DMS 273 treated with DMSO at 0.1 percent for 48 hours (cell line): ENCODE measurements at regions not wholly inside any gene's neighbourhood (a gene's known extent, or its start where the extent isn't known, plus 50 kb on each side); places are given as distances from the start of the nearest gene placed in this dataset.

Source experiments
- DNase-seq: peaks from one replicate; lab custom pipeline; 2025; lab: John Stamatoyannopoulos, UW

- no peak for DNase-seq
Measured at GRCh38 chr11:70703141-70704064, 305.1 kb downstream of the CTTN start.

- DNase-seq: no peak
Measured at GRCh38 chr11:70705097-70705496, 306.8 kb downstream of the CTTN start.

DNA sequence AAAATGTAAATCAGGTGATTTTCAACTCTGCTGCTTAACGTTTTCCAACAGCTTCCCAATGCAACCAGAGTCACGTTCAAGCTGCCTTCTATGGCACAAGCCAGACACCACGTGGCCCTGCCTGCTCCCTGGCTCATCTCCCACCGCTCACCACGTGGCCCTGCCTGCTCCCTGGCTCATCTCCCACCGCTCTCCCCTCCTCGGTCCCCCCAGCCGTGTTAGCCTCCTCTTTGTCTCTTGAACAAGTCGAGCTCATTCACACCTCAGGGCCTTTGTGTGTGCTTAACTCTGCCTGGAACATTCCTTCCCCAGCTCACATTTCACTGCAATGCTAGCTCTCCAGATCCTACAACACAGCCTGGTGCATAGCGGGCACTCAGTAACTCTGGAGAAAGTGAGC is 307.6 kb downstream of the CTTN start:
- no peak for DNase-seq

GRCh38 chr11:70707821-70708220 is 309.5 kb downstream of the CTTN start:
- DNase-seq: no peak

DNA sequence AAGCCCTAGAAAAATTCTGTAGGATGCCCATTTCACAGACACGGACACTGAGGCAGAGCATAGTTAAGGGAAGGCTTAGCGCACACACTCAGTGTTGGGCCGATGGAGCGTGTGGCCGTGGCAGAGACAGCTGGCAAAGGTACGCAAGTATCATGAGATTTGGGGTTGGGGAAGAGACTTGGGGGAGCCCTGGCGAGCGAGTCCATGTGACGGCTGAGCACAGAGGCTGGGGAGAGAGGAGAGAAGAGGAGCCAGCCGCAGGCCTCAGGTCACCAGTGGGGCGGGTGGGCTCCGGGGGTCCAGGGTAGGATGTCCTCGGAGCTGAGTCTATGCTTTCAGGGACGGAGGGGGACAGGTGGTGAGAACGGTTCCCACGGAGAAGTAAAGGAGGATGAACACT is 311.3 kb downstream of the CTTN start:
- no peak for DNase-seq

DNA sequence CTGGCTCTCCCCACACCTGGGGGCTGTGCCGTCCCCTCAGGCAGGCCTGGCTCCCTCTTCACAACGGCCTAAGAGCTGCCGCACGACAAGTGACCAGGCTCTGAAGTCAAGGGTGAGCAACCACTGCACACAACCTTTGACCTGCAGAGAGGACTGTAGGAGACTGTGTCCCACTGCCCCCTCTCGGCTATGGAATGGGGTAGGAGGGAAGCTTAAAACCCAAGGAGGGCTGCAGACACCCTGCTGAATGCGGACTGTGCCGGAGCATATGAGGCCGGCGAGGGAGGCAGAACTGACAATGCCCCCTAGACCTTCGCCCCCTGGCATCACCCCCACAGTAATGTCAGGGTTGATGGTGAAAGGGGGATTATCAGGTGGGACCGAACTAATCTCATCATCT is 311.9 kb downstream of the CTTN start:
- DNase-seq: no peak

DNA sequence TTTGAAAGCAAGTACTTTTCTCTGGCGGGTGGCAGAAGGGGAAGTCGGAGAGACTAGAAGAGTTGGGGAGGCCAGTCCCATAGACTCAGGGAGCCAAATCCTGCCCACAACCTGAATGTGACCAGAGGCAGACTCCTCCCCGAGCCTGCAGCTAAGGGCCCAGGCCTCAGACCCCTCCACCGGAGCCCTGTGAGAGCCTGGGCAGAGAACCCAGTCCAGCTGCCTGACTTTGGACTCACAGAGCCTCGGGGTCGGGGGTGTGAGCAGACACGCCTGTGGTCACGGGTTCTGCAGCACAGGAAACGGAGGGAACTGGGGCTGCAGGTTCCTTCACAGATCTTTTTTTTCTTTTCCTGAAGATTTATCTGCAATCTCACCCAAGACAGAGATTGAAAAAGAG is 312.3 kb downstream of the CTTN start:
- DNase-seq: no peak

DNA sequence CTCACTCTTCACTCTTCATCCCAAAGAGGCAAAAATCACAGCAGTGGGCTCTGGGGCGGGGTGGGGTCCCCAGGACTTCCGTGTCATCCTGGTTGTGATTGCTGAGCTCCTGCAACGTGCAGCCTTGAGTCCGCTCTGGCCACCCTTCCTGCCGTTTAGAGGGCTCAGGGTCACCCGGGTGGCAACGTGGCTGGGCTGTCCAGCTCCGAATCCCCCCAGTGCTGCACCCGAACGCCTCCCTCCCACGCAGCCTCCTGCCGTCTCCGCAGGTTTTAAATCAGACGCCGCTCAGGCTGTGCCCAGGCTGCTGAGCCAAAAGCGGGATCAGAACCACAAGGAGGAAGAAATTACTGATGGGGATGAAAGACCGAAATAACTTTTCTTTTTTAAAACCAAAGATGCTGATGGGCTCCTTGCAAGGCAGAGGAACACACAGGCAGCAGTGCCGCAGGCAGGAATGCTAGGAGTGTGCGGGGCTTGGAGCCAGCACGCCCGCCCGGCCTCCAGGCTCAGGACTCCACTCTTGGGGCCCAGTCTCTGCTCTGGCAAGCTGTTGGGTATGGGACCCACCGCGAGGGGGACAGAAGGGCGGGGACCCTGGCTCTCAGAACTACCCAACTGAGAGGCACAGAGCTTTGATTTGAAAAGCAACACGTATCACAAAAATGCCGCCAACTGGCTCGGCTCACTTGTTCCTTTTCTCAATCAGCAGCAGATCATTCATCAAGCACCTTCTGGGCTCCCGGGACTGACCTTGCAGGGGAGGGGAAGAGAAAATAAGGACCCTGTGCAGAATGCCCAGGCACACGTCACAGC is 313.0 kb downstream of the CTTN start:
- no peak for DNase-seq

DNA sequence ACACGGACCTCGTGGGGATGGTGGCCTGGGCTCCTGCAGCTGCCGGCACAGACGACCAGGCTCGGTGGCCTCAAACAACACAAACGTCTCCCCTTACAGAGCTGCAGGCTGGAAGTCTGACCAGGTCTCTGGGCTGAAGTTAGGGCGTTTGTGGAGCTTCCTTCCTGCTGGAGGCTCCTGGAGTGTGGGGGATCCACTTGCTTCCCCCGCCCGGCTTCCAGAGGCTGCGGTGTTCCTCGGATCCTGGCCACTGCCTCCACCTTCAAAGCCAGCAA is 313.5 kb downstream of the CTTN start:
- DNase-seq: no peak

DNA sequence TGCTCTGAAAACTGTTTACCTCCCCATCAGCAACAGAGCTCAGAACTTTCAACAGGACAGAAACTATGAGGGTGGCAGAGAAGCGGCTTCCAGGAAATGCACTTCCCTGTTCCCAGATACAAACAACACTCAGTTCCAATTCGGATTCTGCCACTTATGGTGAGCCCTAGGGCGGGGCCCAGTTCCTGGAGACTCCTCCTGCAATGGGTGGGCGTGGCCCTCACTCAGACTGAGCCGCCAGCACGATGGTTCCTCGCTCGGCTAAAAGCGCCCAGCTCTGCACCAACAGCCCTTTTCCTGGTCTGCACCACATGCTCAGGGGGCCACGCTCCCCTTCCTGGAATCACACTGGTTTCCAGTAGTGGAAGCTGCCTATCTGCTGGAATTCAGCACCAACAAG is 314.1 kb downstream of the CTTN start:
- no peak for DNase-seq

GRCh38 chr11:70713086-70713835 is 314.9 kb downstream of the CTTN start:
- DNase-seq: no peak

- DNase-seq: no peak
Measured at GRCh38 chr11:70713988-70714665, 315.8 kb downstream of the CTTN start.

DNA sequence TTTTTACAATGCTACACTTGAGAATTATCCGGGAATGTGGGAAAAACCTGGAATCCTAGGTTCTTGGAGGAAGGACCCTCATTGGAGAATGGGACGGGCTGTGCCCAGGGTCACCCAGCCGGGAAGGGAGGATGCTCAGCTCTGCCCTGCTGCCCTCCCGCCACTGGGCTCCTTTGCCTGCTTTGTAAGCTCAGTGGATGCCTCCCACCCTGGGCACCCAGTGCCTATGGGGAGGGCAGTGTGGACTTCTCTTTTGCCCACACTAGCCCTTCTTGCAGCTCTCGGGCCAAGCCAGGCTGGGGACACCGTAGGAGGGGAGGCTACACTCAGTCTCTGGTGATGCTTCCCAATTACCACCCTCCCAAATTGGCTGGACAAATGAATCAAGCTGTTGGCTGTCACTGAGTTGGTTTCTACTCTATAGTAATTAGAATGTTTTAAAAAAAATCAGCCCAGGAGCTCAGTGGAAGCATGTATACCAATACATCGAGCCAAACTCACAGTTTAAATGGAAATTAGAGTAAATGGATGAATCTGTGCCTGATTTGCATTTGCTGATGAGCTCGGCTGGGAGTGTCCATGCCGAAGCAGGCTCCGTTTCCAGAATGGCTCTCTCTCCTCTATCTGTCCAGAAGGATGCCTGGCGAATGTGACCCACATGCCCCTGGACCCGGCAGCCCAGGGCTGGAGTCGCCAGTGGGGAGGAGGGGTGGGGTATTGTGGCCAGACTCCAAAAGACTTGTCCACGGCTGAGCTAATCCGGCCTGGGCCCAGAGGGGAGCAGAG is 317.0 kb downstream of the CTTN start:
- no peak for DNase-seq

DNA sequence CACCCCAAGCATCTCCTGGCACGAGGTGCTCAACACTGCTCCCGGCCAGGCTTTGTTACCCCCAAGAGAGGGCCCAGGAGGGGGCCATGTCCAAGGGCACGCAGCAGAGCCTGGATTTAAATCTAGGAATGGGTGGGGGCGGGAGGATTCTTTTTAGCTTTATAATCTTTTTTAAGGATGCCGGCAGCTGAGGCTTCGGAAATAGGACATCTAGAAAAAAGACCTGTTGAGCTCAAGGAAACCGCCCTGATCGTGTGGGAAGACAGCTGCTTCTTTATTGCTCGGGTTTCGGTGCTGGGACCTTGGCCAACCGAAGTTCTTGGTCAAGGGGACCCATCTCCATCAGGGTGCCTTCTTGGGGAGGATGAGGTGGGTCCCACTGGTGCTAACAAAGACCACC is 317.9 kb downstream of the CTTN start:
- no peak for DNase-seq

GRCh38 chr11:70716986-70717775 is 318.9 kb downstream of the CTTN start:
- DNase-seq: no peak

DNA sequence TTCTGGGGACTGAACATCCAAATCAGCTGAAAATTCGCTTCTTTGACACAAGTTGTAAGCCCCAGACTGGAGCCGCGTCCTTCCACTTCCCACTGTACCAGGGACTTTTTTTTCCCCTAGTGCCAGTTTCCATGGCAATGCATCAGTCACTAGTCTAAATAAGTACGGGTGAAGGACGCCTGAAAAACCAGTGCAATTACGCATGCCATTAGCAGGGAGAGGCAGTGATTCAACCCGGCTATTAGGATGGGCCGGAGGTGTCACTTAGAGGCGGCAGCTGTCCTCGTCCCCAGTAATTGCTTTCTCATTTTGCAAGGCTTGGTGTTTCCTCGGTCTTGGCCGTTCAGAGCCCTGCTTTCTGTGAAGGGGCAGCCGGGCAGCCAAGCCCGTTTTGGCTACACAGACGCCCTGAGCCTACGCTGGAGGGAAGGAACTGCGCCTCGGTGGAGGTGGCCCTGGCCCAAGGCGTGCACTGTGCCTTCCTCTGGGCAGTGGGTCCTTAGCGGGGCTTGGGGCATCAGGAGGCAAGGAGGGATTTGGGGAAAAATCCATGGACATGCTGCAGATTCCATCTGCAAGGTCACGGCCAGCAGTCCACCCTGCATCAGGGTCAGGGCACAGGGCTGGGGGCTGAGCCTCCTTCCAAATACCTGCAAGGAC is 319.7 kb downstream of the CTTN start:
- no peak for DNase-seq

DNA sequence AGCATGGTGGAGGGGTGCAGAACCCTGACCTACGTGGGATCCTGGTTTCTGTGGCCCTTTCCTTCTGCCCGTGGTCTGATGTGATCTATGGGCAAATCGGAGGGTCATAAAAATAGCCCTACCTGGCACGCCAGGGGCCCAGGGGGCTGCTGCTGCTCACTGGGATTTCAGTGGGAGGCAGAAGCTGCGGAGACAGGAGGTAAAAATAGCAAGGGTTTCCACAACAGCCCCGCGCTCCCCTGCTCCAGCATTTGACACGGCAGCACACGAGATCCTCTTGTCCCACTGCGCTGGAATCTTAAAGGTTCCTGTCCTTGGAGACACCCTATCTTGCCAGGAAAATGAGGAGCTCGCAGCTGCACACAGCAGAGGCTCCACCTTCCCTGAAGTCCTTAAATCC is 321.2 kb downstream of the CTTN start:
- no peak for DNase-seq

GRCh38 chr11:70720281-70720680 is 322.0 kb downstream of the CTTN start:
- no peak for DNase-seq

DNA sequence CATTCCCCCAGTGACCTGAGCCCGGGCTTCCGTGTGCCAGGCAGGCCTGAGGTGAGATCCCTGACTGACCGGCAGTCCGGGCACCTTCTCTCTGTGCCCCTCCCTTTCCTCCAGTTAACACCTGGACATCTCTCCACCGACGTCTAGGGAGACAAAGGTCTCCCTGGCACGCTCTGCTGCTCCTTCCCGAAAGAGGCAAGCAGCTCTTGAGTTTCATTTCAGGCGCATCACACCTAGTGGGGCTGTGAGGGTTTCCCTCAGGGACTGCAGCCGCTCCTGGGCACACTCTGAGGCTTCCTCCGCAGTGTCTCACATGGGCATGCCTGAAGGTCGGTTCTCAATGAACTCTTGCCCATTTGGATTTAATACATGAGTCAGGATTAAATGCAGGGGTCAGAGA is 322.7 kb downstream of the CTTN start:
- no peak for DNase-seq

DNA sequence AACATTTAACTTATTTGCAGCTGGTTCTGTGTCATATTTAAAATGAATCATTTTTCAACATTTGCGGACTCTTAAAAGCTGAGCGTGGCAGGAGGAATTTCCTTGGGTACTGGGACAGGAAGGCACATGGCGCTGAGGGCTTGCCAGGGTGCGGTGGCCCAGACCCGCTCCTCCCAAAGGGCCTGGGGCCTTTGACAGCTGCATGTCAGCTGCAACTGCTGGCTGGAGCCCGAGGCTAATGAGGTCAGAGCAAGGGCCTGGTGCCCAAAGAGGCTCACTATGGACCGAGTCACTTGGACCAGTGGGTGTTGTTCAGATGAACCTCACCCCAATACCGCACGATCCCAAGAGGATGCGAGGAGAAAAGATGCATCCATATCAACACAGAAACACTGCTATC is 326.9 kb downstream of the CTTN start:
- no peak for DNase-seq
